Fibroblast of lung (primary cell): ENCODE measurements at regions not wholly inside any gene's neighbourhood (a gene's known extent, or its start where the extent isn't known, plus 50 kb on each side); places are given as distances from the start of the nearest gene placed in this dataset.

Experiments used
- DNase-seq, 2 donors: peaks; one replicate each; pipeline versions ENCODE4 v3.0.0 to v3.0.0-alpha.2; 2010; ENCODE audit warnings: low read depth in 2 of 2
- H2AFZ ChIP-seq: 2 replicates; pipeline ENCODE4 v1.5.1; 2012; ENCODE audit warnings: low read length, control low read depth, inconsistent platforms
- H3K27ac ChIP-seq: 2 replicates; pipeline ENCODE4 v1.5.1; 2011; ENCODE audit warnings: low read length, control low read depth; ENCODE audit not compliant: insufficient read depth
- H3K27me3 ChIP-seq: 2 replicates; pipeline ENCODE4 v1.5.1; 2011; ENCODE audit warnings: mild to moderate bottlenecking, low read length; ENCODE audit not compliant: control insufficient read depth, insufficient read depth
- H3K36me3 ChIP-seq: 2 replicates; pipeline ENCODE4 v1.5.1; 2011; ENCODE audit warnings: low read length; ENCODE audit not compliant: control insufficient read depth, insufficient read depth
- H3K4me1 ChIP-seq: 2 replicates; pipeline ENCODE4 v1.5.1; 2011; ENCODE audit warnings: low read length; ENCODE audit not compliant: control insufficient read depth, insufficient read depth; ENCODE audit errors: extremely low read depth
- H3K4me2 ChIP-seq: 2 replicates; pipeline ENCODE4 v1.5.1; 2011; ENCODE audit warnings: low read length, control low read depth; ENCODE audit not compliant: insufficient read depth; ENCODE audit errors: extremely low read depth
- H3K4me3 ChIP-seq, 4 experiments: fragments of 200-600 bp in 1 of 4; sonication (generic) in 1 of 4; replicated peaks in 1 of 4; 2 replicates each; pipeline ENCODE4 v1.5.1; 2011 to 2016; ENCODE audit warnings: low read length in 4 of 4, low read depth in 3 of 4, mild to moderate bottlenecking in 3 of 4, control low read depth in 2 of 4, inconsistent platforms in 1 of 4, mixed read lengths in 1 of 4; ENCODE audit not compliant: insufficient read depth in 1 of 4; ENCODE audit errors: control extremely low read depth in 1 of 4
- H3K79me2 ChIP-seq: 2 replicates; pipeline ENCODE4 v1.5.1; 2012; ENCODE audit warnings: mild to moderate bottlenecking, low read length, inconsistent platforms; ENCODE audit not compliant: control insufficient read depth, insufficient read depth
- H3K9ac ChIP-seq: 2 replicates; pipeline ENCODE4 v1.5.1; 2011; ENCODE audit warnings: mild to moderate bottlenecking, low read length, control low read depth; ENCODE audit not compliant: insufficient read depth
- H3K9me3 ChIP-seq: 2 replicates; pipeline ENCODE4 v1.5.1; 2012; ENCODE audit warnings: low read depth, low read length; ENCODE audit not compliant: control insufficient read depth, insufficient read depth
- H4K20me1 ChIP-seq: 2 replicates; pipeline ENCODE4 v1.5.1; 2011; ENCODE audit warnings: low read length; ENCODE audit not compliant: control insufficient read depth, insufficient read depth; ENCODE audit errors: extremely low read depth
- EZH2 ChIP-seq: IDR thresholded peaks from 2 replicates; pipeline ENCODE4 v1.5.1; 2012; ENCODE audit warnings: low read length, control low read depth, mild to moderate bottlenecking; ENCODE audit errors: missing control alignments
- TF ChIP-seq, protein P1 (sequence below), 2 donors: IDR thresholded peaks in 1 of 2; conservative IDR thresholded peaks in 1 of 2; 1 replicate in 1 of 2; 2 replicates in 1 of 2; pipeline ENCODE4 v1.5.1; 2011 to 2012; ENCODE audit warnings: low read length in 2 of 2, control low read depth in 1 of 2, inconsistent platforms in 1 of 2, low read depth in 1 of 2, mild to moderate bottlenecking in 1 of 2

- H3K27me3 ChIP-seq = no peaks in the 10 kb centered on the region
- no peak overlapping the region for H3K27ac ChIP-seq
- no peaks in the 10 kb centered on the region for H3K79me2 ChIP-seq
- peak overlapping the region; percentile 28 for H2AFZ ChIP-seq
- no peaks in the 10 kb centered on the region for H3K9me3 ChIP-seq
- no peak overlapping the region for H3K4me2 ChIP-seq
- H3K4me3 ChIP-seq = no peak overlapping the region
- TF ChIP-seq, protein P1, sequence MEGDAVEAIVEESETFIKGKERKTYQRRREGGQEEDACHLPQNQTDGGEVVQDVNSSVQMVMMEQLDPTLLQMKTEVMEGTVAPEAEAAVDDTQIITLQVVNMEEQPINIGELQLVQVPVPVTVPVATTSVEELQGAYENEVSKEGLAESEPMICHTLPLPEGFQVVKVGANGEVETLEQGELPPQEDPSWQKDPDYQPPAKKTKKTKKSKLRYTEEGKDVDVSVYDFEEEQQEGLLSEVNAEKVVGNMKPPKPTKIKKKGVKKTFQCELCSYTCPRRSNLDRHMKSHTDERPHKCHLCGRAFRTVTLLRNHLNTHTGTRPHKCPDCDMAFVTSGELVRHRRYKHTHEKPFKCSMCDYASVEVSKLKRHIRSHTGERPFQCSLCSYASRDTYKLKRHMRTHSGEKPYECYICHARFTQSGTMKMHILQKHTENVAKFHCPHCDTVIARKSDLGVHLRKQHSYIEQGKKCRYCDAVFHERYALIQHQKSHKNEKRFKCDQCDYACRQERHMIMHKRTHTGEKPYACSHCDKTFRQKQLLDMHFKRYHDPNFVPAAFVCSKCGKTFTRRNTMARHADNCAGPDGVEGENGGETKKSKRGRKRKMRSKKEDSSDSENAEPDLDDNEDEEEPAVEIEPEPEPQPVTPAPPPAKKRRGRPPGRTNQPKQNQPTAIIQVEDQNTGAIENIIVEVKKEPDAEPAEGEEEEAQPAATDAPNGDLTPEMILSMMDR (conservative IDR thresholded peaks at IDR 0.05 in 1 of 2, IDR thresholded peaks at IDR 0.05 in 1 of 2; ENCODE audit: low read depth in 1 of 2, low read length in 2 of 2) = no peak
- TF ChIP-seq EZH2 = no peak
- peak; percentile 20 to 65 for DNase-seq
- no peaks in the 10 kb centered on the region for H3K36me3 ChIP-seq
- no peaks in the 10 kb centered on the region for H4K20me1 ChIP-seq
- no peaks in the 10 kb centered on the region for H3K4me1 ChIP-seq
- H3K9ac ChIP-seq = no peak overlapping the region
Observed at GRCh38 chr4:19700992-19701391, 550.7 kb upstream of the SLIT2 start.

DNA sequence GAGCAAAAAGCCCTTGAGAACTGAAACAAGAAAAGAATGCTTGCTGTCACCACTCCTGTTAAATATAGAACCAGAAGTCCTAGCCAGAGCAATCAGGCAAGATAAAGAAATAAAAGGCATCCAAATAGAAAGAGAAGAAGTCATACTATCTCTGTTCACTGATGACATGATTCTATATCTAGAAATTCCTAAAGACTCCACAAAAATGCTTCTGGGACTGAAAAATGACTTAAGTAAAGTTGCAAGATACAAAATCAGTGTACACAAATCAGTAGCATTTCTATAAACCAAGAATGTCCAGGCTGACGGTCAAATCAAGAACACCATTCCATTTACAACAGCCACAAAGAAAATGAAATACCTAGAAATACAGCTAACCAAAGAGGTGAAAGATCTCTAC, 552.7 kb upstream of the SLIT2 start:
- Histone ChIP-seq H3K9ac (no peak overlapping the region), H3K27me3 (no peaks in the 10 kb centered on the region), H3K36me3 (no peaks in the 10 kb centered on the region), H3K79me2 (no peaks in the 10 kb centered on the region), H2AFZ (no peak overlapping the region), H3K27ac (no peak overlapping the region), H3K4me2 (no peak overlapping the region), H3K9me3 (no peaks in the 10 kb centered on the region), H3K4me3 (no peak overlapping the region), H4K20me1 (no peaks in the 10 kb centered on the region), H3K4me1 (no peaks in the 10 kb centered on the region)
- DNase-seq = peak in 1 of 2 donors; percentile 66
- TF ChIP-seq, protein P1 (conservative IDR thresholded peaks at IDR 0.05 in 1 of 2, IDR thresholded peaks at IDR 0.05 in 1 of 2; ENCODE audit: low read depth in 1 of 2, low read length in 2 of 2) = no peak
- TF ChIP-seq EZH2 = no peak

DNA sequence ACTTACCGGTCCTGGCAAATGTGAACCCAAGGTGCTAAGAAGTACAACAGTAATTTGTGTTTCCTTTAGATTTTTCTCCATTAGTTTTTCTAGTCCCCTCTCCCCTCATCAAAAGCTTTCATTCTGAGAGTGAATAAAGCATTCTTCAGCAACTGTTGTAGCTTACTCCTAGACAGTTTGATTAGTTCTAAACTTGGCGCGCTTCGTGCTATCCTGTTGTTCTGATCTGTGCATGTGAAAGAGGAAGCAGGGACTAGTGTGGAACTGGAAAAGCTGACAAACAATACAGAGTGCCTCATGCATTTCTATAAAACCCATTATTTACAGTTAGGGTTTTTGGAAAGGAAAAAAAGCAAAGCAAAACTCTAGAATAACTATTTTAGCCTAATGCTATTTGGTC, 556.9 kb upstream of the SLIT2 start:
- H3K4me2 ChIP-seq = no peak overlapping the region
- no peaks in the 10 kb centered on the region for H4K20me1 ChIP-seq
- H3K9ac ChIP-seq = no peak overlapping the region
- no peak for TF ChIP-seq EZH2
- no peaks in the 10 kb centered on the region for H3K27me3 ChIP-seq
- peak overlapping the region; percentile 24 for H2AFZ ChIP-seq
- no peaks in the 10 kb centered on the region for H3K79me2 ChIP-seq
- H3K9me3 ChIP-seq = no peaks in the 10 kb centered on the region
- no peaks in the 10 kb centered on the region for H3K4me1 ChIP-seq
- no peaks in the 10 kb centered on the region for H3K36me3 ChIP-seq
- H3K27ac ChIP-seq = no peak overlapping the region
- no peak overlapping the region for H3K4me3 ChIP-seq
- DNase-seq = no peak
